Activated B cell treated with CpG ODN at 0.5 μM for 24 hours (primary cell): ENCODE measurements at regions not wholly inside any gene's neighbourhood (a gene's known extent, or its start where the extent isn't known, plus 50 kb on each side); places are given as distances from the start of the nearest gene placed in this dataset.

ENCODE experiments used
- ATAC-seq: fragments of 200-7000 bp; cut with Tn5 transposase; one replicate; pipeline ENCODE4 v1.10.0; 2021; ENCODE audit warnings: low read depth, mild to moderate bottlenecking, moderate library complexity
- CTCF ChIA-PET: fragments of 350-600 bp; sonication (Branson Sonifier 250); formaldehyde crosslinking; loops from one replicate; lab custom pipeline; 2021; ENCODE audit warnings: antibody characterized with exemption; lab: Charles Lee
- POLR2A ChIA-PET: fragments of 350-600 bp; sonication (Branson Sonifier 250); formaldehyde crosslinking; loops from one replicate; lab custom pipeline; 2021; ENCODE audit warnings: antibody characterized with exemption; lab: Charles Lee
- DNase-seq: peaks from one replicate; pipeline ENCODE4 v3.0.0; 2022
- H3K27ac Mint-ChIP-seq: one replicate; pipeline ENCODE4 v1.8.0; 2020; ENCODE audit warnings: mixed read lengths
- H3K27me3 Mint-ChIP-seq: one replicate; pipeline ENCODE4 v1.8.0; 2021; ENCODE audit warnings: mixed read lengths
- H3K36me3 Mint-ChIP-seq: one replicate; pipeline ENCODE4 v1.8.0; 2021; ENCODE audit warnings: low read depth, mixed read lengths
- H3K4me1 Mint-ChIP-seq: one replicate; pipeline ENCODE4 v1.8.0; 2021; ENCODE audit warnings: mixed read lengths
- H3K4me3 Mint-ChIP-seq: one replicate; pipeline ENCODE4 v1.8.0; 2020; ENCODE audit warnings: mild to moderate bottlenecking, mixed read lengths
- H3K9me3 Mint-ChIP-seq: one replicate; pipeline ENCODE4 v1.8.0; 2020; ENCODE audit warnings: mixed read lengths
- CTCF ChIP-seq: fragments of 200-600 bp; IDR thresholded peaks from one replicate; pipeline ENCODE4 v1.8.0; 2022; ENCODE audit warnings: antibody characterized with exemption, mild to moderate bottlenecking
- intact Hi-C: fragments of 100-400 bp; cut with micrococcal nuclease; formaldehyde crosslinking; loops from one replicate; pipeline ENCODE4 v1.15.1; 2024

GRCh38 chr18:27242392-27243047, 57.4 kb upstream of the CHST9 start:
- Mint-ChIP-seq H3K27me3 (no peaks in the 10 kb centered on the region), H3K9me3 (no peaks in the 10 kb centered on the region), H3K4me1 (no peaks in the 10 kb centered on the region), H3K36me3 (no peaks in the 10 kb centered on the region), H3K27ac (no peak overlapping the region), H3K4me3 (no peak overlapping the region)
- no peak for ATAC-seq
- no peak for DNase-seq
- CTCF ChIA-PET: no interaction called here
- POLR2A ChIA-PET: no interaction called here
- TF ChIP-seq CTCF: no peak
- intact Hi-C loops: no loop called here

GRCh38 chr18:27240383-27240782, 55.3 kb upstream of the CHST9 start:
- intact Hi-C loops: no loop called here
- ATAC-seq (no peak), DNase-seq (no peak)
- TF ChIP-seq CTCF: no peak
- ChIA-PET POLR2A (no interaction called here), CTCF (no interaction called here)
- Mint-ChIP-seq H3K36me3 (no peaks in the 10 kb centered on the region), H3K4me1 (no peaks in the 10 kb centered on the region), H3K27me3 (no peaks in the 10 kb centered on the region), H3K4me3 (no peak overlapping the region), H3K27ac (no peak overlapping the region), H3K9me3 (no peaks in the 10 kb centered on the region)

- Mint-ChIP-seq H3K27ac (no peak overlapping the region), H3K4me1 (no peaks in the 10 kb centered on the region), H3K9me3 (no peaks in the 10 kb centered on the region), H3K4me3 (no peak overlapping the region), H3K27me3 (no peaks in the 10 kb centered on the region), H3K36me3 (no peaks in the 10 kb centered on the region)
- TF ChIP-seq CTCF: no peak
- POLR2A ChIA-PET: no interaction called here
- DNase-seq: no peak
- CTCF ChIA-PET: no interaction called here
- ATAC-seq: no peak
- intact Hi-C loops: no loop called here
Observed at GRCh38 chr18:27239669-27240068, 54.6 kb upstream of the CHST9 start.

- Mint-ChIP-seq H3K36me3 (no peaks in the 10 kb centered on the region), H3K27me3 (no peaks in the 10 kb centered on the region), H3K4me3 (no peak overlapping the region), H3K27ac (no peak overlapping the region), H3K9me3 (no peaks in the 10 kb centered on the region), H3K4me1 (no peaks in the 10 kb centered on the region)
- TF ChIP-seq CTCF: no peak
- POLR2A ChIA-PET: no interaction called here
- DNase-seq (no peak), ATAC-seq (no peak)
- intact Hi-C loops: no loop called here
- CTCF ChIA-PET: no interaction called here
Observed at GRCh38 chr18:27235218-27235870, 50.2 kb upstream of the CHST9 start.
